ENCODE measurements at regions not wholly inside any gene's neighbourhood (a gene's known extent, or its start where the extent isn't known, plus 50 kb on each side); places are given as distances from the start of the nearest gene placed in this dataset.

DNA sequence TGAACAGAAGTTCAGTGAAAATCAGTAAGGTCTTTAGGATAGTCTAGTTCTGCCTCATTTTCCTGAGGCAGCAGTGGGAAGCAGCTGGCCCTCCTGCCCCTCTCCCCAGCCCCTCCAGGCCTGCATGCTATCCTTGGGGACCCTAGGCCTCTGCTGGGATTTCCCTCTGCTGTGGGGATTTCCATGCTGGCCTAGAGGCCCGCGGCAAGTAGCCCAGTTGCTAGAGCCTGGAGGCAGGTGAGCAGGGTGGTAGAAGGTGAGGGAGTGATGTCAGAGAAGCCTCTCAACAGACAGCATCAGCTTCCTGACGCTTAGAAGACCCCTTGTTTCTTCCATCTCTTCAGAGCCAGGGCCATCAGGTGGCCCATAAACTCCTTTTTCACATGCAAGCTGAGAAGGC is 305.8 kb upstream of the THBS1 start:
- in situ Hi-C loops (cut with MboI; ENCODE audit: low sequenced_read_pairs in 4 of 4), result no loop called here
- ATAC-seq, result no peak
- Histone ChIP-seq H3K4me3 (no peak overlapping the region), H3K27ac (no peak overlapping the region), H3K36me3 (no peaks in the 10 kb centered on the region), H3K27me3 (no peaks in the 10 kb centered on the region), H3K4me1 (no peaks in the 10 kb centered on the region), H3K9me3 (no peaks in the 10 kb centered on the region)
- TF ChIP-seq, protein P1, sequence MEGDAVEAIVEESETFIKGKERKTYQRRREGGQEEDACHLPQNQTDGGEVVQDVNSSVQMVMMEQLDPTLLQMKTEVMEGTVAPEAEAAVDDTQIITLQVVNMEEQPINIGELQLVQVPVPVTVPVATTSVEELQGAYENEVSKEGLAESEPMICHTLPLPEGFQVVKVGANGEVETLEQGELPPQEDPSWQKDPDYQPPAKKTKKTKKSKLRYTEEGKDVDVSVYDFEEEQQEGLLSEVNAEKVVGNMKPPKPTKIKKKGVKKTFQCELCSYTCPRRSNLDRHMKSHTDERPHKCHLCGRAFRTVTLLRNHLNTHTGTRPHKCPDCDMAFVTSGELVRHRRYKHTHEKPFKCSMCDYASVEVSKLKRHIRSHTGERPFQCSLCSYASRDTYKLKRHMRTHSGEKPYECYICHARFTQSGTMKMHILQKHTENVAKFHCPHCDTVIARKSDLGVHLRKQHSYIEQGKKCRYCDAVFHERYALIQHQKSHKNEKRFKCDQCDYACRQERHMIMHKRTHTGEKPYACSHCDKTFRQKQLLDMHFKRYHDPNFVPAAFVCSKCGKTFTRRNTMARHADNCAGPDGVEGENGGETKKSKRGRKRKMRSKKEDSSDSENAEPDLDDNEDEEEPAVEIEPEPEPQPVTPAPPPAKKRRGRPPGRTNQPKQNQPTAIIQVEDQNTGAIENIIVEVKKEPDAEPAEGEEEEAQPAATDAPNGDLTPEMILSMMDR (IDR thresholded peaks at IDR 0.05 in 4 of 5, conservative IDR thresholded peaks at IDR 0.05 in 1 of 5), result no peak
- TF ChIP-seq POLR2A (IDR thresholded peaks at IDR 0.05), result no peak
- intact Hi-C loops (cut with DNase I; ENCODE audit: low total_unique reads), result no loop called here
- no peak for DNase-seq

DNA sequence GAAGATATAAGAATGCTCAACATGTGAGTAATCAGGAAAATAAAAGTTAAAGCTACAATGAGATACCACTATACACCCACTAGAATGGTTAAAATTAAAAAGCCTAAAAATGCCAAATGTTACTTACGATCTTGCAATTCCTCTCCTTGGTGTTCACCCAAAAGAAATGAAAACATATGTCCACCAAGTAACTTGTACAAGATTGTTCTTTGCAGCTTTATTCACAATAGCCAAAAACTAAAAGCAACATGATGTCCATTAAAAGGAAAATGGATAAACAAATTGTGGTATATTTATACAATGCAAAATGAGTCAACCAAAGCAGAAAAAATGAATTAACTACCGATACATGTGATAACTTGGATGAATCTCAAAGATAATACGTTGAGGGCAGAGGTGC is 301.6 kb upstream of the THBS1 start:
- DNase-seq (no peak), ATAC-seq (no peak)
- intact Hi-C loops (cut with DNase I; ENCODE audit: low total_unique reads) (no loop called here), in situ Hi-C loops (cut with MboI; ENCODE audit: low sequenced_read_pairs in 4 of 4) (no loop called here)
- no peak for TF ChIP-seq POLR2A (IDR thresholded peaks at IDR 0.05)
- TF ChIP-seq, protein P1 (IDR thresholded peaks at IDR 0.05 in 4 of 5, conservative IDR thresholded peaks at IDR 0.05 in 1 of 5), result no peak
- Histone ChIP-seq H3K27ac (no peak overlapping the region), H3K27me3 (no peaks in the 10 kb centered on the region), H3K9me3 (no peaks in the 10 kb centered on the region), H3K36me3 (no peaks in the 10 kb centered on the region), H3K4me1 (no peaks in the 10 kb centered on the region), H3K4me3 (no peak overlapping the region)

DNA sequence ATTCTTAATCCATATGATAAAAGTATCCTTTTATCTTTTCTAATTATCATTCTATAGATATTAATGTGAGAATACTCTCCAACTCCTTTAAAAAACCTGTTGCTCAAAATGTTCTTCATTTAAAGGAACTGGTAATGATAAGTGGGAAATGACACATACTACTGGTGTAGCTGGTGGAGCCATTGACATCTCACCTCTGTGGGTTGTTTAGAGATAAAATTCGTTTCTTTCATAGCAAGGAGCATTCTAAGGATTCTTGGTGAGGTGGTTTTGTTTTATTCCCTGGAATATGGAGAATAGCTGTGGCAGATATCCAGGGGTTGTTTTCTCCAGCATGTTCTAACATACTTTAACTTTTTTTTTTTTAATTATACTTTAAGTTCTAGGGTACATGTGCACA is 299.8 kb upstream of the THBS1 start:
- Histone ChIP-seq H3K4me1 (no peaks in the 10 kb centered on the region), H3K36me3 (no peaks in the 10 kb centered on the region), H3K27me3 (no peaks in the 10 kb centered on the region), H3K4me3 (no peak overlapping the region), H3K27ac (no peak overlapping the region), H3K9me3 (no peaks in the 10 kb centered on the region)
- no peak for DNase-seq
- in situ Hi-C loops (cut with MboI; ENCODE audit: low sequenced_read_pairs in 4 of 4) (no loop called here), intact Hi-C loops (cut with DNase I; ENCODE audit: low total_unique reads) (no loop called here)
- ATAC-seq, result no peak
- TF ChIP-seq POLR2A (IDR thresholded peaks at IDR 0.05), result no peak
- TF ChIP-seq, protein P1 (IDR thresholded peaks at IDR 0.05 in 4 of 5, conservative IDR thresholded peaks at IDR 0.05 in 1 of 5), result no peak

DNA sequence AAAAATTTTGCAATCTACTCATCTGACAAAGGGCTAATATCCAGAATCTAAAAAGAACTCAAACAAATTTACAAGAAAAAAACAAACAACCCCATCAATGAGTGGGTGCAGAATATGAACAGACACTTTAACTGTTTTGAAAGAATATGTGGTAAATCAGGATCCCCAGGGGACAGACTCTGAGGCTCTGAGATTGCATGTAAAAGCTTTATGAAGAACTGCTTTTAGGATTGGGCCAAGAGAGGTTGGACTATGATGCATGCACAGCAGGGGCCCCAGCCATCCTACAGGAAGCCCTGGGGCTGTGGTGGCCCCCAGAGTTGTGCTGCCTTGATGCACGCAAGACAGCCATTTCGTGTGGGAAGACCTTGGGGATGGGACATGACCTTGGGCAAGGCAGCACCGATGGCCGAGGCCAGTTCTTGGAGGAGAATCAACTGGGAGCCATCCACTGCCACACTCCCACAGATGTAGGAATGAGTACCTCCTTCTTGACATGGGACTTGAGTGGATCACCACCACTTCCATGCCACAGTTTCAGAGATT is 298.1 kb upstream of the THBS1 start:
- ATAC-seq (no peak), DNase-seq (no peak)
- no peaks in the 10 kb centered on the region for H3K4me1 ChIP-seq
- H3K4me3 ChIP-seq, result no peak overlapping the region
- H3K9me3 ChIP-seq, result no peaks in the 10 kb centered on the region
- in situ Hi-C loops (cut with MboI; ENCODE audit: low sequenced_read_pairs in 4 of 4), result no loop called here
- H3K27ac ChIP-seq, result no peak overlapping the region
- H3K27me3 ChIP-seq, result no peaks in the 10 kb centered on the region
- H3K36me3 ChIP-seq, result no peaks in the 10 kb centered on the region
- TF ChIP-seq, protein P1 (IDR thresholded peaks at IDR 0.05 in 4 of 5, conservative IDR thresholded peaks at IDR 0.05 in 1 of 5), result no peak
- no peak for TF ChIP-seq POLR2A (IDR thresholded peaks at IDR 0.05)
- intact Hi-C loops (cut with DNase I; ENCODE audit: low total_unique reads), result no loop called here

DNA sequence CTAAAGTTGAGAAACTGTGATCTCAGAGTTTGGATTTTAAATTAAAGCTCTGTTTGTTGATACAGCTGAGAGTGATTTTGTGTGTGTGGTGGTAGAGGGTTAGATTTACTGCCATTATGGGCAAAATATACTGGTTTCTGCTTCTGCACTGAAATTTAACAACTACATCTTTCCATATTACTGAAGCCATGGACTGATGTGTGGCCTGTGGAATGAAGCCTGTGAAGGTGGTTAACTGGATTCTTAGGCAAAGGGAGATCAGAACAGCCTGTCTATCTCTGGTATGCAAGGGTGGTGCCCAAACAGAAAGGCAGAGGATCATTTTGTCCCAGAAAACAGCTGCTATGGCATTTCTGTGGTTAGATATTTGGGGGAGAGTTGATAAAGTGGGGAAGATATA is 297.3 kb upstream of the THBS1 start:
- no peak for DNase-seq
- TF ChIP-seq, protein P1 (IDR thresholded peaks at IDR 0.05 in 4 of 5, conservative IDR thresholded peaks at IDR 0.05 in 1 of 5), result no peak
- no peak for TF ChIP-seq POLR2A (IDR thresholded peaks at IDR 0.05)
- H3K4me1 ChIP-seq, result no peaks in the 10 kb centered on the region
- in situ Hi-C loops (cut with MboI; ENCODE audit: low sequenced_read_pairs in 4 of 4), result no loop called here
- no peak overlapping the region for H3K4me3 ChIP-seq
- H3K27ac ChIP-seq, result no peak overlapping the region
- H3K36me3 ChIP-seq, result no peaks in the 10 kb centered on the region
- no peak for ATAC-seq
- intact Hi-C loops (cut with DNase I; ENCODE audit: low total_unique reads), result no loop called here
- H3K9me3 ChIP-seq, result no peaks in the 10 kb centered on the region
- no peaks in the 10 kb centered on the region for H3K27me3 ChIP-seq
